SK-N-SH treated with all-trans-retinoic acid at 6 μM for 48 hours (cell line): ENCODE measurements at regions not wholly inside any gene's neighbourhood (a gene's known extent, or its start where the extent isn't known, plus 50 kb on each side); places are given as distances from the start of the nearest gene placed in this dataset.

ENCODE experiments used
- ATAC-seq: fragments of 200-7000 bp; cut with Tn5 transposase; 3 replicates; pipeline ENCODE4 v1.9.1; 2020; ENCODE audit warnings: mild to moderate bottlenecking, moderate library complexity
- ARNTL ChIP-seq: fragments of 450-650 bp; formaldehyde crosslinking; IDR thresholded peaks from 2 replicates; pipeline ENCODE4 v1.5.0; 2020; ENCODE audit warnings: low read depth, mild to moderate bottlenecking, moderate library complexity, borderline replicate concordance
- CSDC2 ChIP-seq: fragments of 250-450 bp; sonication (Bioruptor Pico); IDR thresholded peaks from 2 replicates; pipeline ENCODE4 v1.5.0; 2020; ENCODE audit warnings: mild to moderate bottlenecking, moderate library complexity
- ESRRG ChIP-seq: fragments of 250-450 bp; sonication (Bioruptor Pico); IDR thresholded peaks from 2 replicates; pipeline ENCODE4 v1.6.1; 2021; ENCODE audit warnings: mild to moderate bottlenecking
- GLIS3 ChIP-seq: fragments of 250-450 bp; sonication (Bioruptor Pico); IDR thresholded peaks from 2 replicates; pipeline ENCODE4 v1.5.0; 2020; ENCODE audit warnings: mild to moderate bottlenecking, moderate library complexity
- OSR1 ChIP-seq: fragments of 250-450 bp; sonication (Bioruptor Pico); IDR thresholded peaks from 2 replicates; pipeline ENCODE4 v1.8.0; 2022; ENCODE audit warnings: moderate library complexity, mild to moderate bottlenecking, inconsistent platforms
- PPARA ChIP-seq: fragments of 250-450 bp; sonication (Bioruptor Pico); IDR thresholded peaks from 2 replicates; pipeline ENCODE4 v1.5.0; 2020; ENCODE audit warnings: mild to moderate bottlenecking, borderline replicate concordance
- RARB ChIP-seq: fragments of 250-450 bp; sonication (Bioruptor Pico); IDR thresholded peaks from 2 replicates; pipeline ENCODE4 v1.8.0; 2021; ENCODE audit warnings: mild to moderate bottlenecking, moderate library complexity
- SNAI2 ChIP-seq: fragments of 250-450 bp; sonication (Bioruptor Pico); IDR thresholded peaks from 2 replicates; pipeline ENCODE4 v1.5.0; 2020; ENCODE audit warnings: mild to moderate bottlenecking, moderate library complexity
- TOX ChIP-seq: fragments of 250-450 bp; sonication (Bioruptor Pico); IDR thresholded peaks from 2 replicates; pipeline ENCODE4 v1.8.0; 2021; ENCODE audit warnings: mild to moderate bottlenecking, moderate library complexity, borderline replicate concordance
- ZC3H10 ChIP-seq: fragments of 250-450 bp; sonication (Bioruptor Pico); IDR thresholded peaks from 2 replicates; pipeline ENCODE4 v1.5.1; 2021; ENCODE audit warnings: mild to moderate bottlenecking, moderate library complexity
- ZFP3 ChIP-seq: fragments of 250-450 bp; sonication (Bioruptor Pico); IDR thresholded peaks from 2 replicates; pipeline ENCODE4 v1.5.0; 2020; ENCODE audit warnings: mild to moderate bottlenecking, moderate library complexity
- ZFP30 ChIP-seq: fragments of 450-650 bp; formaldehyde crosslinking; IDR thresholded peaks from 2 replicates; pipeline ENCODE4 v1.5.0; 2022; ENCODE audit warnings: mild to moderate bottlenecking, moderate library complexity
- ZNF565 ChIP-seq: fragments of 450-650 bp; formaldehyde crosslinking; conservative IDR thresholded peaks from 2 replicates; pipeline ENCODE4 v1.5.0; 2020; ENCODE audit warnings: low read depth, mild to moderate bottlenecking, moderate library complexity
- ZNF70 ChIP-seq: fragments of 450-650 bp; formaldehyde crosslinking; IDR thresholded peaks from 2 replicates; pipeline ENCODE4 v1.5.0; 2020; ENCODE audit warnings: mild to moderate bottlenecking, moderate library complexity
- ZNF8 ChIP-seq: fragments of 450-650 bp; formaldehyde crosslinking; IDR thresholded peaks from 2 replicates; pipeline ENCODE4 v1.5.0; 2020; ENCODE audit warnings: mild to moderate bottlenecking, moderate library complexity
- TF ChIP-seq, protein P1 (sequence below): fragments of 250-450 bp; sonication (Bioruptor Pico); IDR thresholded peaks from 2 replicates; pipeline ENCODE4 v1.5.1; 2021; ENCODE audit warnings: mild to moderate bottlenecking, moderate library complexity
- TF ChIP-seq, protein P2 (sequence below): fragments of 250-450 bp; sonication (Bioruptor Pico); IDR thresholded peaks from 2 replicates; pipeline ENCODE4 v1.5.0; 2020; ENCODE audit warnings: mild to moderate bottlenecking, moderate library complexity
- TF ChIP-seq, protein P3 (sequence below): fragments of 250-450 bp; sonication (Bioruptor Pico); IDR thresholded peaks from 2 replicates; pipeline ENCODE4 v1.8.0; 2020; ENCODE audit warnings: mild to moderate bottlenecking, moderate library complexity, borderline replicate concordance
- TF ChIP-seq, protein P4 (sequence below): fragments of 250-450 bp; sonication (Bioruptor Pico); IDR thresholded peaks from 2 replicates; pipeline ENCODE4 v1.8.0; 2021; ENCODE audit warnings: low read depth, mild to moderate bottlenecking, moderate library complexity, borderline replicate concordance

DNA sequence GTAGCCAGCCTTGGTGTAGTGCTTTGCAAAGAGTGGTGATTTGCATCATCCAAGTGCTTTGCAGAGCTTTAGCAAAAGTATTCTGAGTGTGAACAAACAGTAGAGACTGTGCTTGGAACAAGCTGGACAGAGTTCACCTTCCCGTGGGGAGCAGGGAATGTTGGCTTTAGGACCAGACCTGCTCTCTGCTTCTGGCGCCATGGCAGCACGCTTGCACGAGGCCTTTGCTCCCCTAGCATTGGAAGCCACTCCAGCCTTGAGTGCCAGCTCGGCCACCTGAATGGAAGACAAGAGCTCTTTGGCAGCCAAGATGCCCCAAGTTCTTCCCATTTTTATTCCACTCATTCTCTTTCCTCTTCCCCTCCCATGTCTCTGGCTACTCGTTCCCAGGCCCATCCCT, 250.8 kb upstream of the OSR1 start (continued):
- TF ChIP-seq ZNF565 (CRISPR knock-in tag) (no peak), OSR1 (CRISPR knock-in tag) (no peak), ZFP3 (CRISPR knock-in tag) (no peak), TOX (CRISPR knock-in tag) (no peak), ZNF70 (CRISPR knock-in tag) (no peak), ZFP30 (no peak), ARNTL (CRISPR knock-in tag) (no peak), ZNF8 (CRISPR knock-in tag) (no peak)

DNA sequence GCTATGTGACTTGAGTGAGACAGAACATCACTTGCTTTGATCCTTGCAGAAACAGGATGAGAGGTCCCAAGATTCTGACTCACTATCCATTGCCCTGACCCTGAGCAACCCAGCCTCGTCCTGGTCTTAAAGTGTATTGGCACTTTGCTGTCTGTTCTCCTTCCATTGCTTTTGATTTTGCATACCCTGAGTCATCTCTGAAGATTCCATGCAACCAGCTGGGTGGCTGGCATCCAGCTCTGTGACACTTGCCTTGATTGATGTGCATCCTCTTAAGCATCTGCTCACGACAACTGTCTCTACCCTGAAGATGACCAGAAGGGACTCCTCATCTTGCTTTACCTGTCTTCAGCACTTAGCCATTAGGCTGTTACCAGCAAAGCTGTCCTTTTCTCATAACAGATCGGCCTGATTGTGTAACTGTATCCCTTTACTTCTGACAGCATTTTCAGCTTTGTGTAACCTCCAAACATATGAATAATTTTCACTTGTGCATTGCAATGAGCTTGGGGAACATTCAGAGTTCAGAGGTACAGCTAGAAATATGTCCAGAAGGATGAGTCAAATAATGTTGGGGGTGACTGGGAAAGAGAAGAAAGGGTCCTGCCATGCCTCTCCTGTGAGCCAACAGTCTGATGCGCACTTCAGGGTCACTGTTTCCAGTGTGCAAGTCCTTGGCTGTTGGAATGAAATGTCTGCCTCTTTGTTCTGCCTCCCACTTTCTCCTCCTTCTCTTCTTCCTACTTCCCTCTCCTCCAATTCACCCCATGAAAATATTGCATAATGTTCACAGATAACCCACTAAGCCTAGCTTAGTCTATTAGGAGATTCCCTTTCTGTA, 249.7 kb upstream of the OSR1 start:
- ATAC-seq: peak; percentile 50
- no peak for TF ChIP-seq ZNF565 (CRISPR knock-in tag)
- TF ChIP-seq, protein P1, sequence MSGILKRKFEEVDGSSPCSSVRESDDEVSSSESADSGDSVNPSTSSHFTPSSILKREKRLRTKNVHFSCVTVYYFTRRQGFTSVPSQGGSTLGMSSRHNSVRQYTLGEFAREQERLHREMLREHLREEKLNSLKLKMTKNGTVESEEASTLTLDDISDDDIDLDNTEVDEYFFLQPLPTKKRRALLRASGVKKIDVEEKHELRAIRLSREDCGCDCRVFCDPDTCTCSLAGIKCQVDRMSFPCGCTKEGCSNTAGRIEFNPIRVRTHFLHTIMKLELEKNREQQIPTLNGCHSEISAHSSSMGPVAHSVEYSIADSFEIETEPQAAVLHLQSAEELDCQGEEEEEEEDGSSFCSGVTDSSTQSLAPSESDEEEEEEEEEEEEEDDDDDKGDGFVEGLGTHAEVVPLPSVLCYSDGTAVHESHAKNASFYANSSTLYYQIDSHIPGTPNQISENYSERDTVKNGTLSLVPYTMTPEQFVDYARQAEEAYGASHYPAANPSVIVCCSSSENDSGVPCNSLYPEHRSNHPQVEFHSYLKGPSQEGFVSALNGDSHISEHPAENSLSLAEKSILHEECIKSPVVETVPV (CRISPR knock-in tag): no peak
- TF ChIP-seq, protein P2, sequence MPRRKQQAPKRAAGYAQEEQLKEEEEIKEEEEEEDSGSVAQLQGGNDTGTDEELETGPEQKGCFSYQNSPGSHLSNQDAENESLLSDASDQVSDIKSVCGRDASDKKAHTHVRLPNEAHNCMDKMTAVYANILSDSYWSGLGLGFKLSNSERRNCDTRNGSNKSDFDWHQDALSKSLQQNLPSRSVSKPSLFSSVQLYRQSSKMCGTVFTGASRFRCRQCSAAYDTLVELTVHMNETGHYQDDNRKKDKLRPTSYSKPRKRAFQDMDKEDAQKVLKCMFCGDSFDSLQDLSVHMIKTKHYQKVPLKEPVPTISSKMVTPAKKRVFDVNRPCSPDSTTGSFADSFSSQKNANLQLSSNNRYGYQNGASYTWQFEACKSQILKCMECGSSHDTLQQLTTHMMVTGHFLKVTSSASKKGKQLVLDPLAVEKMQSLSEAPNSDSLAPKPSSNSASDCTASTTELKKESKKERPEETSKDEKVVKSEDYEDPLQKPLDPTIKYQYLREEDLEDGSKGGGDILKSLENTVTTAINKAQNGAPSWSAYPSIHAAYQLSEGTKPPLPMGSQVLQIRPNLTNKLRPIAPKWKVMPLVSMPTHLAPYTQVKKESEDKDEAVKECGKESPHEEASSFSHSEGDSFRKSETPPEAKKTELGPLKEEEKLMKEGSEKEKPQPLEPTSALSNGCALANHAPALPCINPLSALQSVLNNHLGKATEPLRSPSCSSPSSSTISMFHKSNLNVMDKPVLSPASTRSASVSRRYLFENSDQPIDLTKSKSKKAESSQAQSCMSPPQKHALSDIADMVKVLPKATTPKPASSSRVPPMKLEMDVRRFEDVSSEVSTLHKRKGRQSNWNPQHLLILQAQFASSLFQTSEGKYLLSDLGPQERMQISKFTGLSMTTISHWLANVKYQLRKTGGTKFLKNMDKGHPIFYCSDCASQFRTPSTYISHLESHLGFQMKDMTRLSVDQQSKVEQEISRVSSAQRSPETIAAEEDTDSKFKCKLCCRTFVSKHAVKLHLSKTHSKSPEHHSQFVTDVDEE (CRISPR knock-in tag): no peak
- no peak for TF ChIP-seq ARNTL (CRISPR knock-in tag)
- TF ChIP-seq, protein P3, sequence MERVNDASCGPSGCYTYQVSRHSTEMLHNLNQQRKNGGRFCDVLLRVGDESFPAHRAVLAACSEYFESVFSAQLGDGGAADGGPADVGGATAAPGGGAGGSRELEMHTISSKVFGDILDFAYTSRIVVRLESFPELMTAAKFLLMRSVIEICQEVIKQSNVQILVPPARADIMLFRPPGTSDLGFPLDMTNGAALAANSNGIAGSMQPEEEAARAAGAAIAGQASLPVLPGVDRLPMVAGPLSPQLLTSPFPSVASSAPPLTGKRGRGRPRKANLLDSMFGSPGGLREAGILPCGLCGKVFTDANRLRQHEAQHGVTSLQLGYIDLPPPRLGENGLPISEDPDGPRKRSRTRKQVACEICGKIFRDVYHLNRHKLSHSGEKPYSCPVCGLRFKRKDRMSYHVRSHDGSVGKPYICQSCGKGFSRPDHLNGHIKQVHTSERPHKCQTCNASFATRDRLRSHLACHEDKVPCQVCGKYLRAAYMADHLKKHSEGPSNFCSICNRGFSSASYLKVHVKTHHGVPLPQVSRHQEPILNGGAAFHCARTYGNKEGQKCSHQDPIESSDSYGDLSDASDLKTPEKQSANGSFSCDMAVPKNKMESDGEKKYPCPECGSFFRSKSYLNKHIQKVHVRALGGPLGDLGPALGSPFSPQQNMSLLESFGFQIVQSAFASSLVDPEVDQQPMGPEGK: no peak
- TF ChIP-seq CSDC2 (CRISPR knock-in tag): no peak
- TF ChIP-seq ZFP3 (CRISPR knock-in tag): no peak
- TF ChIP-seq RARB: no peak
- TF ChIP-seq ESRRG (CRISPR knock-in tag): no peak
- TF ChIP-seq GLIS3: no peak
- no peak for TF ChIP-seq PPARA (CRISPR knock-in tag)
- TF ChIP-seq ZC3H10: no peak
- no peak for TF ChIP-seq SNAI2
- TF ChIP-seq ZNF70 (CRISPR knock-in tag): no peak
- TF ChIP-seq, protein P4, sequence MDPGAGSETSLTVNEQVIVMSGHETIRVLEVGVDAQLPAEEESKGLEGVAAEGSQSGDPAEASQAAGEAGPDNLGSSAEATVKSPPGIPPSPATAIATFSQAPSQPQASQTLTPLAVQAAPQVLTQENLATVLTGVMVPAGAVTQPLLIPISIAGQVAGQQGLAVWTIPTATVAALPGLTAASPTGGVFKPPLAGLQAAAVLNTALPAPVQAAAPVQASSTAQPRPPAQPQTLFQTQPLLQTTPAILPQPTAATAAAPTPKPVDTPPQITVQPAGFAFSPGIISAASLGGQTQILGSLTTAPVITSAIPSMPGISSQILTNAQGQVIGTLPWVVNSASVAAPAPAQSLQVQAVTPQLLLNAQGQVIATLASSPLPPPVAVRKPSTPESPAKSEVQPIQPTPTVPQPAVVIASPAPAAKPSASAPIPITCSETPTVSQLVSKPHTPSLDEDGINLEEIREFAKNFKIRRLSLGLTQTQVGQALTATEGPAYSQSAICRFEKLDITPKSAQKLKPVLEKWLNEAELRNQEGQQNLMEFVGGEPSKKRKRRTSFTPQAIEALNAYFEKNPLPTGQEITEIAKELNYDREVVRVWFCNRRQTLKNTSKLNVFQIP (CRISPR knock-in tag): no peak

DNA sequence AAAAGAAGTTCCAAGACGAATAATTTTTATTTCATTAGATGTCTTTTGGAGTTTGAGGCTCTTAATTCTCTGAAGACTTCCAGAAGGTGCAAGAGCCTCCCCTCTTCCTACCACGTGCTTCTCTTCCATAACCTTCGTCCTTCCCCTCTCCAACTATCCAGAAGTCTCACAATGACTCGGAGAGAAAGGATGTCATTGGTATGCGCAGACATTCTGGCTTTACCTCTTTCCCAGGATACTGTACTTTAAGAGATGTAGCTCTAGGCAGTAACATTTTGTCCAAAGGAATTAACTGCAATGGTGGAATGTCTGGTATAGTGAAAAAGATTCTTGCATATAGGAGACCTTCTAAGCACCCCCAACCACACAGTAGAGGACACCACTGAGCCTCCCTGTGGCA, 249.0 kb upstream of the OSR1 start:
- ATAC-seq: no peak
- TF ChIP-seq SNAI2: no peak
- TF ChIP-seq ARNTL (CRISPR knock-in tag): no peak
- TF ChIP-seq, protein P2 (CRISPR knock-in tag): no peak
- TF ChIP-seq ZC3H10: no peak
- TF ChIP-seq TOX (CRISPR knock-in tag): no peak
- TF ChIP-seq ZNF565 (CRISPR knock-in tag): no peak
- TF ChIP-seq CSDC2 (CRISPR knock-in tag): no peak
- TF ChIP-seq OSR1 (CRISPR knock-in tag): no peak
- TF ChIP-seq, protein P4 (CRISPR knock-in tag): no peak
- TF ChIP-seq, protein P1 (CRISPR knock-in tag): no peak
- no peak for TF ChIP-seq ZNF70 (CRISPR knock-in tag)
- TF ChIP-seq PPARA (CRISPR knock-in tag): no peak
- no peak for TF ChIP-seq ZFP30
